ENCODE measurements at regions not wholly inside any gene's neighbourhood (a gene's known extent, or its start where the extent isn't known, plus 50 kb on each side); places are given as distances from the start of the nearest gene placed in this dataset.

- Mint-ChIP-seq H3K27ac (no peak overlapping the region), H3K27me3 (ENCODE audit: low read depth) (peaks cover 13% of the 10 kb centered on the region), H3K36me3 (ENCODE audit: low read depth) (no peaks in the 10 kb centered on the region), H3K4me3 (no peak overlapping the region), H3K9me3 (no peaks in the 10 kb centered on the region), H3K4me1 (no peaks in the 10 kb centered on the region)
- no peak for TF ChIP-seq CTCF (IDR thresholded peaks at IDR 0.05; ENCODE audit: unreplicated experiment in 3 of 3)
These were observed 65.7 kb downstream of the TMEM18 start for GRCh38 chr2:611519-611918.

- Mint-ChIP-seq H3K4me1 (no peaks in the 10 kb centered on the region), H3K4me3 (no peak overlapping the region), H3K36me3 (ENCODE audit: low read depth) (no peaks in the 10 kb centered on the region), H3K27me3 (ENCODE audit: low read depth) (peaks cover 13% of the 10 kb centered on the region), H3K27ac (no peak overlapping the region), H3K9me3 (no peaks in the 10 kb centered on the region)
- TF ChIP-seq CTCF (IDR thresholded peaks at IDR 0.05; ENCODE audit: unreplicated experiment in 3 of 3), result no peak
These were observed 66.7 kb downstream of the TMEM18 start for GRCh38 chr2:610491-610890.

- no peaks in the 10 kb centered on the region for H3K9me3 Mint-ChIP-seq
- no peak overlapping the region for H3K27ac Mint-ChIP-seq
- H3K36me3 Mint-ChIP-seq (ENCODE audit: low read depth), result no peaks in the 10 kb centered on the region
- H3K4me1 Mint-ChIP-seq, result no peaks in the 10 kb centered on the region
- H3K27me3 Mint-ChIP-seq (ENCODE audit: low read depth), result peaks cover 13% of the 10 kb centered on the region
- TF ChIP-seq CTCF (IDR thresholded peaks at IDR 0.05; ENCODE audit: unreplicated experiment in 3 of 3), result no peak
- H3K4me3 Mint-ChIP-seq, result no peak overlapping the region
These were observed 67.3 kb downstream of the TMEM18 start for GRCh38 chr2:609881-610280.

GRCh38 chr2:609449-609848 lies 67.8 kb downstream of the TMEM18 start:
- Mint-ChIP-seq H3K9me3 (no peaks in the 10 kb centered on the region), H3K4me1 (no peaks in the 10 kb centered on the region), H3K27me3 (ENCODE audit: low read depth) (peaks cover 13% of the 10 kb centered on the region), H3K36me3 (ENCODE audit: low read depth) (no peaks in the 10 kb centered on the region), H3K27ac (no peak overlapping the region), H3K4me3 (no peak overlapping the region)
- no peak for TF ChIP-seq CTCF (IDR thresholded peaks at IDR 0.05; ENCODE audit: unreplicated experiment in 3 of 3)

- no peak for TF ChIP-seq CTCF (IDR thresholded peaks at IDR 0.05; ENCODE audit: unreplicated experiment in 3 of 3)
- no peaks in the 10 kb centered on the region for H3K9me3 Mint-ChIP-seq
- H3K27ac Mint-ChIP-seq, result no peak overlapping the region
- H3K4me1 Mint-ChIP-seq, result no peaks in the 10 kb centered on the region
- no peaks in the 10 kb centered on the region for H3K36me3 Mint-ChIP-seq (ENCODE audit: low read depth)
- H3K4me3 Mint-ChIP-seq, result no peak overlapping the region
- H3K27me3 Mint-ChIP-seq (ENCODE audit: low read depth), result peaks cover 13% of the 10 kb centered on the region
These were observed 68.5 kb downstream of the TMEM18 start for GRCh38 chr2:608711-609110.

GRCh38 chr2:608297-608696 lies 68.9 kb downstream of the TMEM18 start:
- Mint-ChIP-seq H3K27ac (no peak overlapping the region), H3K4me1 (no peaks in the 10 kb centered on the region), H3K36me3 (ENCODE audit: low read depth) (no peaks in the 10 kb centered on the region), H3K9me3 (no peaks in the 10 kb centered on the region), H3K4me3 (no peak overlapping the region), H3K27me3 (ENCODE audit: low read depth) (peaks cover 13% of the 10 kb centered on the region)
- no peak for TF ChIP-seq CTCF (IDR thresholded peaks at IDR 0.05; ENCODE audit: unreplicated experiment in 3 of 3)
